ENCODE measurements at regions not wholly inside any gene's neighbourhood (a gene's known extent, or its start where the extent isn't known, plus 50 kb on each side); places are given as distances from the start of the nearest gene placed in this dataset.

GRCh38 chr9:135345775-135346433 is 133.7 kb upstream of the PPP1R26 start:
- Histone ChIP-seq H3K36me3 (ENCODE audit: control insufficient read depth, insufficient read depth, low read length) (no peaks in the 10 kb centered on the region), H3K9ac (ENCODE audit: low read depth, low read length) (no peak overlapping the region), H3K4me1 (ENCODE audit: control insufficient read depth, insufficient read depth, low read length) (peaks cover under 1% of the 10 kb centered on the region), H3K27me3 (ENCODE audit: control insufficient read depth, insufficient read depth, low read length) (no peaks in the 10 kb centered on the region), H3K4me3 (ENCODE audit: low read depth, low read length) (no peak overlapping the region), H3K9me3 (ENCODE audit: control insufficient read depth, insufficient read depth, low read length) (no peaks in the 10 kb centered on the region)

GRCh38 chr9:135346438-135347050 is 133.0 kb upstream of the PPP1R26 start:
- H3K4me1 ChIP-seq (ENCODE audit: control insufficient read depth, insufficient read depth, low read length): no peaks in the 10 kb centered on the region
- H3K9ac ChIP-seq (ENCODE audit: low read depth, low read length): no peak overlapping the region
- no peaks in the 10 kb centered on the region for H3K27me3 ChIP-seq (ENCODE audit: control insufficient read depth, insufficient read depth, low read length)
- no peaks in the 10 kb centered on the region for H3K36me3 ChIP-seq (ENCODE audit: control insufficient read depth, insufficient read depth, low read length)
- no peak overlapping the region for H3K4me3 ChIP-seq (ENCODE audit: low read depth, low read length)
- H3K9me3 ChIP-seq (ENCODE audit: control insufficient read depth, insufficient read depth, low read length): no peaks in the 10 kb centered on the region

GRCh38 chr9:135347461-135347860 is 132.1 kb upstream of the PPP1R26 start:
- Histone ChIP-seq H3K9me3 (ENCODE audit: control insufficient read depth, insufficient read depth, low read length) (no peaks in the 10 kb centered on the region), H3K4me3 (ENCODE audit: low read depth, low read length) (no peak overlapping the region), H3K4me1 (ENCODE audit: control insufficient read depth, insufficient read depth, low read length) (no peaks in the 10 kb centered on the region), H3K36me3 (ENCODE audit: control insufficient read depth, insufficient read depth, low read length) (no peaks in the 10 kb centered on the region), H3K9ac (ENCODE audit: low read depth, low read length) (no peak overlapping the region), H3K27me3 (ENCODE audit: control insufficient read depth, insufficient read depth, low read length) (no peaks in the 10 kb centered on the region)

- H3K36me3 ChIP-seq (ENCODE audit: control insufficient read depth, insufficient read depth, low read length): no peaks in the 10 kb centered on the region
- no peaks in the 10 kb centered on the region for H3K27me3 ChIP-seq (ENCODE audit: control insufficient read depth, insufficient read depth, low read length)
- no peak overlapping the region for H3K4me3 ChIP-seq (ENCODE audit: low read depth, low read length)
- no peaks in the 10 kb centered on the region for H3K4me1 ChIP-seq (ENCODE audit: control insufficient read depth, insufficient read depth, low read length)
- H3K9ac ChIP-seq (ENCODE audit: low read depth, low read length): no peak overlapping the region
- no peaks in the 10 kb centered on the region for H3K9me3 ChIP-seq (ENCODE audit: control insufficient read depth, insufficient read depth, low read length)
Observed at GRCh38 chr9:135348076-135348787, 131.3 kb upstream of the PPP1R26 start.

GRCh38 chr9:135348788-135349150 is 130.8 kb upstream of the PPP1R26 start:
- no peaks in the 10 kb centered on the region for H3K4me1 ChIP-seq (ENCODE audit: control insufficient read depth, insufficient read depth, low read length)
- no peaks in the 10 kb centered on the region for H3K9me3 ChIP-seq (ENCODE audit: control insufficient read depth, insufficient read depth, low read length)
- H3K27me3 ChIP-seq (ENCODE audit: control insufficient read depth, insufficient read depth, low read length): no peaks in the 10 kb centered on the region
- H3K9ac ChIP-seq (ENCODE audit: low read depth, low read length): no peak overlapping the region
- H3K36me3 ChIP-seq (ENCODE audit: control insufficient read depth, insufficient read depth, low read length): no peaks in the 10 kb centered on the region
- H3K4me3 ChIP-seq (ENCODE audit: low read depth, low read length): no peak overlapping the region

- no peaks in the 10 kb centered on the region for H3K36me3 ChIP-seq (ENCODE audit: control insufficient read depth, insufficient read depth, low read length)
- H3K9ac ChIP-seq (ENCODE audit: low read depth, low read length): no peak overlapping the region
- no peak overlapping the region for H3K4me3 ChIP-seq (ENCODE audit: low read depth, low read length)
- H3K4me1 ChIP-seq (ENCODE audit: control insufficient read depth, insufficient read depth, low read length): no peaks in the 10 kb centered on the region
- H3K27me3 ChIP-seq (ENCODE audit: control insufficient read depth, insufficient read depth, low read length): no peaks in the 10 kb centered on the region
- H3K9me3 ChIP-seq (ENCODE audit: control insufficient read depth, insufficient read depth, low read length): no peaks in the 10 kb centered on the region
Observed at GRCh38 chr9:135349212-135350002, 130.2 kb upstream of the PPP1R26 start.

- no peaks in the 10 kb centered on the region for H3K36me3 ChIP-seq (ENCODE audit: control insufficient read depth, insufficient read depth, low read length)
- no peaks in the 10 kb centered on the region for H3K27me3 ChIP-seq (ENCODE audit: control insufficient read depth, insufficient read depth, low read length)
- H3K9me3 ChIP-seq (ENCODE audit: control insufficient read depth, insufficient read depth, low read length): no peaks in the 10 kb centered on the region
- H3K9ac ChIP-seq (ENCODE audit: low read depth, low read length): no peak overlapping the region
- no peak overlapping the region for H3K4me3 ChIP-seq (ENCODE audit: low read depth, low read length)
- no peaks in the 10 kb centered on the region for H3K4me1 ChIP-seq (ENCODE audit: control insufficient read depth, insufficient read depth, low read length)
Observed at GRCh38 chr9:135350003-135350315, 129.6 kb upstream of the PPP1R26 start.

- no peaks in the 10 kb centered on the region for H3K9me3 ChIP-seq (ENCODE audit: control insufficient read depth, insufficient read depth, low read length)
- H3K4me1 ChIP-seq (ENCODE audit: control insufficient read depth, insufficient read depth, low read length): no peaks in the 10 kb centered on the region
- no peaks in the 10 kb centered on the region for H3K27me3 ChIP-seq (ENCODE audit: control insufficient read depth, insufficient read depth, low read length)
- H3K9ac ChIP-seq (ENCODE audit: low read depth, low read length): no peak overlapping the region
- H3K4me3 ChIP-seq (ENCODE audit: low read depth, low read length): no peak overlapping the region
- no peaks in the 10 kb centered on the region for H3K36me3 ChIP-seq (ENCODE audit: control insufficient read depth, insufficient read depth, low read length)
Observed at GRCh38 chr9:135353935-135354334, 125.6 kb upstream of the PPP1R26 start.

- Histone ChIP-seq H3K36me3 (ENCODE audit: control insufficient read depth, insufficient read depth, low read length) (no peaks in the 10 kb centered on the region), H3K9me3 (ENCODE audit: control insufficient read depth, insufficient read depth, low read length) (no peaks in the 10 kb centered on the region), H3K27me3 (ENCODE audit: control insufficient read depth, insufficient read depth, low read length) (no peaks in the 10 kb centered on the region), H3K4me1 (ENCODE audit: control insufficient read depth, insufficient read depth, low read length) (no peaks in the 10 kb centered on the region), H3K9ac (ENCODE audit: low read depth, low read length) (no peak overlapping the region), H3K4me3 (ENCODE audit: low read depth, low read length) (no peak overlapping the region)
Observed at GRCh38 chr9:135355521-135356011, 124.0 kb upstream of the PPP1R26 start.

- Histone ChIP-seq H3K27me3 (ENCODE audit: control insufficient read depth, insufficient read depth, low read length) (no peaks in the 10 kb centered on the region), H3K9ac (ENCODE audit: low read depth, low read length) (no peak overlapping the region), H3K4me1 (ENCODE audit: control insufficient read depth, insufficient read depth, low read length) (no peaks in the 10 kb centered on the region), H3K36me3 (ENCODE audit: control insufficient read depth, insufficient read depth, low read length) (no peaks in the 10 kb centered on the region), H3K4me3 (ENCODE audit: low read depth, low read length) (no peak overlapping the region), H3K9me3 (ENCODE audit: control insufficient read depth, insufficient read depth, low read length) (no peaks in the 10 kb centered on the region)
Observed at GRCh38 chr9:135356021-135356420, 123.6 kb upstream of the PPP1R26 start.

GRCh38 chr9:135356796-135357195 is 122.8 kb upstream of the PPP1R26 start:
- Histone ChIP-seq H3K4me1 (ENCODE audit: control insufficient read depth, insufficient read depth, low read length) (no peaks in the 10 kb centered on the region), H3K36me3 (ENCODE audit: control insufficient read depth, insufficient read depth, low read length) (no peaks in the 10 kb centered on the region), H3K9me3 (ENCODE audit: control insufficient read depth, insufficient read depth, low read length) (no peaks in the 10 kb centered on the region), H3K9ac (ENCODE audit: low read depth, low read length) (no peak overlapping the region), H3K27me3 (ENCODE audit: control insufficient read depth, insufficient read depth, low read length) (no peaks in the 10 kb centered on the region), H3K4me3 (ENCODE audit: low read depth, low read length) (no peak overlapping the region)
